22Rv1 (cell line): ENCODE measurements at regions not wholly inside any gene's neighbourhood (a gene's known extent, or its start where the extent isn't known, plus 50 kb on each side); places are given as distances from the start of the nearest gene placed in this dataset.

ENCODE experiments used
- CTCF ChIP-seq: fragments of 450-650 bp; IDR thresholded peaks from 2 replicates; pipeline ENCODE4 v1.5.1; 2017; ENCODE audit warnings: mild to moderate bottlenecking
- ZFX ChIP-seq: fragments of 450-650 bp; IDR thresholded peaks from 2 replicates; pipeline ENCODE4 v1.6.1; 2017; ENCODE audit warnings: antibody characterized with exemption, borderline replicate concordance

DNA sequence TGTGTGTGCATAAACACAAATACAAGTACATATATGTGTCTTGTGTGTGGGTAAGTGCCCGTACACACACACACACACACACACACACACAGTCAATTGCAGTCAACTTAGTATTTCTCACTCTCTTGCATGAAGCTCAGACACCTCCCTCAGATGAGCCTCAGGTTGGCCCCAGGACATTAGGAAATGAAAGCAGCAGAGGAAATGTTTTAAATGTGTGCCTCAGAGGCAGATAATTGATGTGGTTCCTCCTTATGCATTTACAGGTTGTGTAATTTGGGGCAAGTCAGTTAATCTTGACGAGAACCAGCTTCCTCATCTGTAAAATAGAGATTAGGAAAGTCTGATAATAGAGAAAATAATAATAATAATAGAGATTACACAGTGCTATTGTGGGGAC lies 814.0 kb upstream of the ID2 start:
- TF ChIP-seq CTCF, result no peak
- TF ChIP-seq ZFX, result no peak
